Osteocyte (in vitro differentiated cells): ENCODE measurements at regions not wholly inside any gene's neighbourhood (a gene's known extent, or its start where the extent isn't known, plus 50 kb on each side); places are given as distances from the start of the nearest gene placed in this dataset.

ENCODE experiments used
- DNase-seq: peaks from one replicate; pipeline ENCODE4 v3.0.0; 2021; ENCODE audit warnings: mixed read lengths; ENCODE audit not compliant: unreplicated experiment; ENCODE audit errors: extremely low spot score
- H3K27ac Mint-ChIP-seq: one replicate; pipeline ENCODE4 v1.8.0; 2021; ENCODE audit warnings: mild to moderate bottlenecking, mixed read lengths; ENCODE audit not compliant: unreplicated experiment
- H3K27me3 Mint-ChIP-seq: one replicate; pipeline ENCODE4 v1.8.0; 2021; ENCODE audit warnings: mixed read lengths; ENCODE audit not compliant: unreplicated experiment
- H3K36me3 Mint-ChIP-seq: one replicate; pipeline ENCODE4 v1.8.0; 2021; ENCODE audit warnings: mixed read lengths; ENCODE audit not compliant: unreplicated experiment
- H3K4me1 Mint-ChIP-seq: one replicate; pipeline ENCODE4 v1.8.0; 2021; ENCODE audit warnings: mixed read lengths; ENCODE audit not compliant: unreplicated experiment
- H3K4me3 Mint-ChIP-seq: one replicate; pipeline ENCODE4 v1.8.0; 2021; ENCODE audit warnings: mild to moderate bottlenecking, moderate library complexity, mixed read lengths; ENCODE audit not compliant: unreplicated experiment
- H3K9me3 Mint-ChIP-seq: one replicate; pipeline ENCODE4 v1.8.0; 2021; ENCODE audit warnings: mixed read lengths; ENCODE audit not compliant: unreplicated experiment
- CTCF ChIP-seq: fragments of 200-600 bp; sonication (generic); IDR thresholded peaks from 2 replicates; pipeline ENCODE4 v1.5.0; 2021; ENCODE audit warnings: antibody characterized with exemption, mild to moderate bottlenecking, moderate library complexity

GRCh38 chr12:45584336-45584735 is 145.2 kb upstream of the ARID2 start:
- no peaks in the 10 kb centered on the region for H3K4me1 Mint-ChIP-seq
- no peaks in the 10 kb centered on the region for H3K9me3 Mint-ChIP-seq
- TF ChIP-seq CTCF = no peak
- peaks cover 23% of the 10 kb centered on the region for H3K27me3 Mint-ChIP-seq
- no peaks in the 10 kb centered on the region for H3K36me3 Mint-ChIP-seq
- no peak overlapping the region for H3K27ac Mint-ChIP-seq
- no peak overlapping the region for H3K4me3 Mint-ChIP-seq
- DNase-seq = no peak

- no peaks in the 10 kb centered on the region for H3K36me3 Mint-ChIP-seq
- H3K4me1 Mint-ChIP-seq = peaks cover under 1% of the 10 kb centered on the region
- H3K4me3 Mint-ChIP-seq = no peak overlapping the region
- no peaks in the 10 kb centered on the region for H3K9me3 Mint-ChIP-seq
- TF ChIP-seq CTCF = no peak
- no peak for DNase-seq
- H3K27ac Mint-ChIP-seq = no peak overlapping the region
- peaks cover 22% of the 10 kb centered on the region for H3K27me3 Mint-ChIP-seq
Measured at GRCh38 chr12:45585522-45586230, 143.8 kb upstream of the ARID2 start.

- Mint-ChIP-seq H3K9me3 (no peaks in the 10 kb centered on the region), H3K4me1 (peaks cover 9% of the 10 kb centered on the region), H3K27me3 (peaks cover 15% of the 10 kb centered on the region), H3K36me3 (no peaks in the 10 kb centered on the region), H3K27ac (no peak overlapping the region), H3K4me3 (no peak overlapping the region)
- DNase-seq = no peak
- no peak for TF ChIP-seq CTCF
Measured at GRCh38 chr12:45586486-45586885, 143.0 kb upstream of the ARID2 start.

GRCh38 chr12:45587012-45587411 is 142.5 kb upstream of the ARID2 start:
- TF ChIP-seq CTCF = no peak
- no peak for DNase-seq
- H3K27ac Mint-ChIP-seq = no peak overlapping the region

GRCh38 chr12:45587877-45588533 is 141.5 kb upstream of the ARID2 start:
- no peak for DNase-seq
- no peak for TF ChIP-seq CTCF
- Mint-ChIP-seq H3K36me3 (no peaks in the 10 kb centered on the region), H3K27ac (no peak overlapping the region), H3K4me3 (no peak overlapping the region), H3K4me1 (peaks cover 11% of the 10 kb centered on the region), H3K9me3 (no peaks in the 10 kb centered on the region), H3K27me3 (peaks cover 20% of the 10 kb centered on the region)

More at GRCh38 chr12:45587012-45587411, 142.5 kb upstream of the ARID2 start:
- Mint-ChIP-seq H3K4me3 (no peak overlapping the region), H3K9me3 (no peaks in the 10 kb centered on the region), H3K27me3 (peaks cover 18% of the 10 kb centered on the region), H3K4me1 (peaks cover 11% of the 10 kb centered on the region), H3K36me3 (no peaks in the 10 kb centered on the region)
